Fibroblast of mammary gland (primary cell): ENCODE measurements at regions not wholly inside any gene's neighbourhood (a gene's known extent, or its start where the extent isn't known, plus 50 kb on each side); places are given as distances from the start of the nearest gene placed in this dataset.
"Not testable (repeated sequence)": the region's sequence is repeated elsewhere in the genome, so short reads cannot be mapped to it uniquely, and the experiment has no call there.

Experiments used
- DNase-seq: peaks from one replicate; pipeline ENCODE4 v3.0.0-alpha.2; 2010; ENCODE audit warnings: low read depth
- H3K4me3 ChIP-seq: 2 replicates; pipeline ENCODE4 v1.5.1; 2011; ENCODE audit warnings: low read depth, mild to moderate bottlenecking, low read length, moderate library complexity; ENCODE audit not compliant: control insufficient read depth
- CTCF ChIP-seq: conservative IDR thresholded peaks from 2 replicates; pipeline ENCODE4 v1.5.1; 2011; ENCODE audit warnings: low read depth, low read length, inconsistent platforms; ENCODE audit not compliant: control insufficient read depth, insufficient read depth

GRCh38 chr2:145909766-145910165, 1389.8 kb upstream of the ZEB2 start:
- no peak for DNase-seq
- no peak overlapping the region for H3K4me3 ChIP-seq
- TF ChIP-seq CTCF: no peak

GRCh38 chr2:145909175-145909755, 1389.3 kb upstream of the ZEB2 start:
- no peak for TF ChIP-seq CTCF
- no peak overlapping the region for H3K4me3 ChIP-seq
- DNase-seq: peak; percentile 3

- DNase-seq: peak; percentile 3
- no peak overlapping the region for H3K4me3 ChIP-seq
- TF ChIP-seq CTCF: no peak
Observed at GRCh38 chr2:145906354-145906753, 1386.4 kb upstream of the ZEB2 start.

- H3K4me3 ChIP-seq: no peak overlapping the region
- DNase-seq: no peak
- TF ChIP-seq CTCF: no peak
Observed at GRCh38 chr2:145905371-145905770, 1385.5 kb upstream of the ZEB2 start.

- H3K4me3 ChIP-seq: no peak overlapping the region
- no peak for TF ChIP-seq CTCF
- DNase-seq: no peak
Observed at GRCh38 chr2:145897151-145897550, 1377.2 kb upstream of the ZEB2 start.

- no peak for DNase-seq
- no peak overlapping the region for H3K4me3 ChIP-seq
- TF ChIP-seq CTCF: no peak
Observed at GRCh38 chr2:145887915-145888314, 1368.0 kb upstream of the ZEB2 start.

GRCh38 chr2:145880997-145881396, 1361.1 kb upstream of the ZEB2 start:
- H3K4me3 ChIP-seq, DNase-seq: not testable (repeated sequence)

GRCh38 chr2:145875016-145875415, 1355.1 kb upstream of the ZEB2 start:
- no peak for DNase-seq

More at GRCh38 chr2:145875016-145875415, 1355.1 kb upstream of the ZEB2 start:
- TF ChIP-seq CTCF: no peak
- H3K4me3 ChIP-seq: no peak overlapping the region
